IPS-NIHi7 (cell line): ENCODE measurements at regions not wholly inside any gene's neighbourhood (a gene's known extent, or its start where the extent isn't known, plus 50 kb on each side); places are given as distances from the start of the nearest gene placed in this dataset.

ENCODE experiments used
- DNase-seq: peaks from one replicate; pipeline ENCODE4 v3.0.0; 2012; ENCODE audit warnings: mixed read lengths; ENCODE audit errors: extremely low spot score

DNA sequence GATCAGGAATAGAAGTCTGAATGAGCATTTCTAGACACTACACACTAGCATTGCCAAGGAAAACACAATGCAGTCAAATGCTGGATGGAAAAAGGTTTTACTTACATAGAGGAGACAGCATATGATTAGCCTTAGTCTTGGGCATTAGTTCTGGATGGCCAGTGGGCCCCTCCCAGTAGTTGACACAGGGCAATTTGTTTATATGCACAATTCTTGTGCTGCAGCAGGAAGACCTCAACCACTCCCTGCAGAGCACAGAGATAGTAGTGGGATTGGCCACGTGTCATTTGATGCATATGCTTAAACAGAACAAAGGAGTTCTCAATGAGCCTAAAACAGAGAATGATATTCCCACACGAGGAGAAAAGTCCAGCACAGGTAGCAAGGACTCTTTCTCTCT is 1496.2 kb upstream of the CDH6 start:
- no peak for DNase-seq

DNA sequence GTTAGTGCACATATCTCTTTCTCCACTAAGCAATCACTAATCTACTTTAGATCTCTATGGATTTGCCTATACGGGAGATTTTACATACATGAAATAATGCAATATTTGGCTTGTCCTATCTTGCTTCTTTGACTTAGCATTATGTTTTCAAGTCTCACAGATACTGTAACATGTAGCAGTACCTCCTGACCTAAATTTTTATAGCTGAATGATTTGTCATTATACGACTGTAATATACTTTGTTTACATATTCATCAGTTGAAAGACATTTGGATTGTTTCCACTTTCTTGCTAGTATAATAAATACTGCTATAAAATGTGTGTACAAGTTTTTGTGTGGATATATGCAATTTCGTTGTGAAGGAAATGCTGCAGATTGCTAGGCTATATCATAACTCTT is 1520.8 kb upstream of the CDH6 start:
- no peak for DNase-seq

DNA sequence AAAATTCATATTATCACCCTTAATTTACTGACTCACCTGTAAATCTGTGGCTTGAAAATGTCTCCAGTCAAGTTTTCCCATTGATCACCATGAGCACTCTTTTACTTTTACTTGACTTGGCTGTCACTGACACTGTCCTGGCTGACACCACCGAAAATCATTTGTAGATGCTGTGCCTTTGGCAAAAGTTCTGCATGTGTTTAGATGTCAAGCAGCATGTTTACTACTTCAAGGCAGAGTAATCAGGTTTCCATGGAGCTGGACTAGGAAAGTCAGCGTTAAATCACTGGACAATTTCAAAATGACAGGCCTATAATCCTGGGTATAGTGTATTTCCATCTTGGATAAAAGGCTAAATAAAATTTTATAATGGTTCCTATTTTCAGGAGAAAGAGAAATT is 1530.6 kb upstream of the CDH6 start:
- DNase-seq = no peak

DNA sequence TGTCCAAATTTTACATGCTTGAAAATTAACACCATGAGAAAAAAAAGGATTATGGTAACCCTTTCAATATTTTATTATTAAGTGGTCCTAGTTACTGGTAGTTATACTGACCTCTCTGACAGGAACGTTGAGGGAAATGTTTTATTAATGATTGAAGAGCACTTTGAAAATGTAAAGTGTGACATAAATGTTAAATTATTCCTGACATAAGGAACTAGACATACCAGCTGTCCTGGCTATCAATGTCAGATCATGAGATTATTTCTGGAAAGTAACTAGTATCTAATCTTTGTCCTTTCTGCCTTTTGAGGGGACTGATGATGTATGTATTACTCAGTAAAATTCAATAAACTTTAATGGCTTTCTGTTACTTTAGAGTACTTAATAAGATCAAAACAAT is 1538.5 kb upstream of the CDH6 start:
- DNase-seq = no peak

DNA sequence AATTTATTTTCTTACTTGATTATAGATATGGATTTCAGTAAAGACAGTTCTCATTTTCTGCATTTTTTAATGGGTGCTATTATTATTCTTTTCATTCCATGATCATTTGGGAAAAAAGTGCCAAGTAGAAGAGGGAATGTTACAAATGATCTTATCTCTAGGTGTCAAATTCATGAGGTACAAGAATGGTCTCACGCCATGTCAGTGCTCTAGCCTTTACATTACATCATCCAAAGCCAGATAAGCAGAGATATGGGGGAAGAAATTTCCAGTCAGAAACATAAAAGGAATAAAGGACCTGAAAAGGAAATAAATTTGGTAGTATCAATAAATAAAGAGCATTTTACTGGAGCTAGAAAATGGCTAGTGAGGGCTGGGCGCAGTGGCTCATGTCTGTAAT is 1544.2 kb upstream of the CDH6 start:
- DNase-seq = no peak

DNA sequence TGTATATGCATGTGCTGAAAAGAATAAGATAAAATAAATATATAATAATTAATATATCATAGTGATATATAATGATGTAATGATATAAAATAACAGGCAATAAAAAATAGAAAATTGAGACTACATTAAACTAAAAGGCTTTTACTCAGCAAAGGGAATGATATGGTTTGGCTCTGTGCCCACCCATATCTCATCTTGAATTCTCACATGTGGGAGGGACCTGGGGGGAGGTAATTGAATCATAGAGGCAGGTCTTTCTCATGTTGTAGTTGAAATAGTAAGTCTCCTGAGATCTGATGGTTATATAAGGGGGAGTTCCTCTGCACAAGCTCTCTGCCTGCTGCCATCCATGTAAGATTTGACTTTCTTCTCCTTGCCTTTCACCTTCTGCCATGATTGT is 1550.9 kb upstream of the CDH6 start:
- no peak for DNase-seq

DNA sequence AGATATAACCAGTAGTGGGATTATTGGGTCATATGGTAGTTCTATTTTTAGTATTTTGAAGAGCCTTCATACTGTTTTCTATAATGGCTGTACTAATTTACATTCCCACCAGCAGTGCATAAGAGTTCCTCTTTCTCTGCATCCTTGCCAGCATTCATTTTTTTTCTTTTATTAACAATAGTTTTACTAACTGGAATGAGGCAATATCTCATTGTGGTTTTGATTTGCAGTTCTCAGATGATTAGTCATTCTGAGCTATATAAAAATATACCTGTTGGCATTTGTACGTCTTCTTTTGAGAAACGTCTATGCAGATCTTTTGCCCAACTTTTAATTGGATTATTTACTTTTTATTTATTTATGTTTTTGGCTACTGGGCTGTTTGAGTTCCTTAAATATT is 1579.3 kb upstream of the CDH6 start:
- no peak for DNase-seq

DNA sequence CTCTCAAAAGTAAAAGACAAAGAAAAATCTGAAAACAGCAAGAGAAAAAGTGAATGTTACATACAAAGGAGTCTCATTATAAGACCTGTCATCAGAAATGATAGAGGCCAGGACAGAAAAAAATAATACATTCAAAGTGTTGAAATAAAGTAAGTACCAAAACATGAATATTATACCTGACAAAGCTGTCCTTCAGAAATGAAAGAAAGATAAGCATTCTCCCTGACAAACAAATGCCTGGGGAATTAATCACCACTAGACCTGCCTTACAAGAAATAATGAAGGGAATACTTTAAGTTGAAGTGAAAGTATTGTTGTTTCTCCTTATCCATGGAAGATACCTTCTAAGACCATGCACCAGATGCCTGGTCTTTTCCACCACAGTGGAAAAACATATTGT is 1605.2 kb upstream of the CDH6 start:
- no peak for DNase-seq

DNA sequence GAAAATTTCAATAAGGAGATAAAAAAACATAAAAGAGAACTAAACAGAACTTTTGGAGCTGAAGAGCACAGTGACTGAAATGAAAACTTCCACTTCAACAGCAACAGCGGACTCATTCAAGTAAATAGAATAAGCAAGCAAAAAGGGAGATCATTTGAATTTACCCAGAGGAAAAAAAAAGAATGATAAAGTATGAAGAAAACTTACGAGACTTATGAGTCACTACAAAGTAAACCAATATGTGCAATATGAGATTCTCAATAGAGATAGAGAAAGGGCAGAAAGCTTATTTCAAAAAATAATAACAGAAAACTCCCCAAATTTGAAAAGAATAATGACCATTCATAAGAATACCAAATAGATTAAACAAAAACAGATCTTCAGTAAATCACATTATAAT is 1605.7 kb upstream of the CDH6 start:
- DNase-seq = no peak

DNA sequence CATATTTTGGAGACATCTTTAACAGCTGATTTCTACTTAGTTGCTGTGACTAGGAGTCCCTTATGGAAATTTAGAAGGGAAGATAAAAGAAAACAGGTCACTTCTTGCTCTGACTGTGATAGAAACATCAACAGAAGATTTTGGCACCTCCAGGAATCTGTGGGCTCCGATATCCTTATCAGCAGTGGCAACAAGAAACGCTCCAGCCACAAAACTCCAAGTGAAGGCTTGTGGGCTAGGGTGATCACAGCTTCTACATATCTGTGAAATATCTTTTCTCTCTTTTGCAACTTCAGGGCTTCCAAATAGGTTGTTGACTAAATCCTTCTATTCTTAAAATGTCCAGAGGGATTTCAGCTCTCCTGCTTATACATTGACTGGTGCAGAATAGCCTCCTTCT is 1625.5 kb upstream of the CDH6 start:
- no peak for DNase-seq

DNA sequence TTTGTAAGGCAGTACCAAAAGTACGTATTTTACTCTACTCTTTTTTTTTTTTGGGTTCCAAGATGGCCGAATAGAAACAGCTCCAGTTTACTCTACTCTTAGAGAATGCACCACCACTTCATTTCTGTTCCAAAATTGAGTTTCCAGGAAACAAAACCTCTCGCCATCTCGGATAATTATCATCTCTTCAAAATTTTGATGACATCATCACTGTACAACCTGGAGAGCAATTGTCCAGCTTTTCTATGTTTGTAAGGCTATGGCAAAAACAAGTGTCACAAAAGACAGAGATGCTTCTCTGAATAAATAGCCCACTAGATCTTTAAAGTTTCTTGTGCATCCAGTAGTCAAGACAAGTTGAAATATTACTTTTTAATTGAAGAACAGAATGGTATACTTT is 1631.9 kb upstream of the CDH6 start:
- no peak for DNase-seq

DNA sequence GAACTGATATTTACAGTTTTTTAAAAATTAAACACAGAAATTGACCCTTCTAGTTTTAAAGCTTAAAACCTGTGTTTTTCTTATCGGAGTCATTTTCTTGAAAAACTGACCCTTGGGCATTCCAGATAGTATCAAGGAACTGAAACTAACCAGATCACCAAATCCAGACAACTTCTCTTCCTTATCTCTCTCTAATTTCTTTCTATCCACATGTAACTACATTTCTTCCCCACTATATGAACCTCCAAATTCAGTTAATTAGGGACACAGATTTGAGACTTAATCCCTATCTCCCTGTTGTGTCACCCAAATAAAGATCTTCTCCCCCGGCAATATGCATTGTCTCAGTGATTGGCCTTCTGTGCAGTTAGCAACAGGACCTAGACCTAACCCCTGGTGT is 1643.0 kb upstream of the CDH6 start:
- DNase-seq = no peak

DNA sequence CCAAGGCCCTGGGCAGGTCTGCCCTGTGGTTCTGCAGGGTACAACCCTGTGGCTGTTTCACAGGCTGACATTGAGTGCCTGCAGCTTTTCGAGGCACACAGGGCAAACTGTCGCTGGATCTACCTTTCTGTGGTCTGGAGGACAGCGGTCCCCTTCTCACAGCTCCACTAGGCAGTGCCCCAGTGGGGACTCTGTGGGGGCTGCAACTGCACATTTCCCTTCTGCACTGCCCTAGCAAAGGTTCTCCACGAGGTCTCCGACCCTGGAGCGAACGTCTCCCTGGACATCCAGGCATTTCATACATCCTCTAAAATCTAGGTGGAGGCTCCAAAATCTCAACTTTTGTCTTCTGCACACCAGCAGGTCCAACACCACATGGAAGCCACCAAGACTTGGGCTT is 1645.2 kb upstream of the CDH6 start:
- no peak for DNase-seq

DNA sequence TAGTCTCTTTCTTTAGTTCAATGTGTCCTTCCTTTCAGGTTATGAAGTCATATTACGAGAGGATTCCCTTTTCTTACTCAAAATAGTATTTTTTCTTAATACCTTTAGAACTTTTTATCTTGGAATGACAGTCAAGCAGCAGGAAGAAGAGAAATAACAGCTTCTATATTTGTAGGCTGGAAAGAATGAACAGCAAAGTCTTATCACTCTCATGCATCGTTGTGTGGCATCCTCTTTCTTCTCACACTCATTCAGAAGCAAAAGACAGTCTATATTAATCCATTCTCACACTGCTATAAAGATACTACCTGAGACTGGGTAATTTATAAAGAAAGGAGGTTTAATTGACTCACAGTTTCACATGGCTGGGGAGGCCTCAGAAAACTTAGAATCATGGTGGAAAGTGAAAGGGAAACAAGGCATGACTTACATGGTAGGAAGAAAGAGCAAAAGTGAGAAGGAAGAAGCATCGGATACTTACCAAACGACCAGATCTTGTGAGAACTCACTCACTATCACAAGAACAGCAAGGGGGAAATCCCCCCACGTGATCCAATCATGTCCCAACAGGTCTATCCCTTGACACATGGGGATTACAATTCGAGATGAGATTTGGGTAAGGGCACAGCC is 1646.1 kb upstream of the CDH6 start:
- DNase-seq = no peak

DNA sequence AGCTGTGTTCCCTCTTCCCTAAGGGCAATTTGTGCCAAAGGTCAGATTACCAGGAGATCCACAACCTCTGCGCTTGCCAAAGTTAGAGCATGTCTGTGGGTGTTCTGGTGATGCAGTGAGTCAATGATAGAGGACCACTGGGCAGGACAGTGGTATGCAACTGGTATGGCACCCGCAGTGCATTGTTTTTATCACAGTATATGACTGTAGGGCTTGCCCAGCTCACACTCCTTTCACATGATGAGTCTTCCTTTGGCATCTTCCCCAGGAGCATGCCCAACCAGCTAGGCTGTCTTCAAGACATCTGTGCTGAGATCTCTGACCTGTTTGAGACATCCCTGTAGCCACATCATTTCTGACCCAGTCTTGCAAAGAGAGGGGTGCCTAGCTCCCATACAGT is 1650.0 kb upstream of the CDH6 start:
- no peak for DNase-seq

DNA sequence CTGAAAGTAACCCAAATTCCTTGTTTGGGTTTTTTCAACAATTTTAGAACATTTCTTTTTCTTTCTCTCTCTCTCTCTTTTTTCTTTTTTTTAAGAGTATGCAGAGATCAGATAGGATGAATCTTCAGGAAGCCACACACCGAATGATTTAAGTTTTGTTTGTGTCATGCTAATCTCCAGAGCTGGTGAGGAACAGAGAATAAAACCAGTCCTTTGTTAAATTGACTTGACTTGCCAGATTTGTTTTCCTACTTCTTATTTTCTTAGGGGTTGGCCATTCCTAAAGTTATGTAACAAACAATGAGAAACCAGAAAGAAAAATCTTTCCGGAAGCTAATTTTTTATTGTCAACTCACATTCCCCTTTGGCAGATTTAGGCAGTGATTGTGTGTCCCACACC is 1669.3 kb upstream of the CDH6 start:
- DNase-seq = no peak

DNA sequence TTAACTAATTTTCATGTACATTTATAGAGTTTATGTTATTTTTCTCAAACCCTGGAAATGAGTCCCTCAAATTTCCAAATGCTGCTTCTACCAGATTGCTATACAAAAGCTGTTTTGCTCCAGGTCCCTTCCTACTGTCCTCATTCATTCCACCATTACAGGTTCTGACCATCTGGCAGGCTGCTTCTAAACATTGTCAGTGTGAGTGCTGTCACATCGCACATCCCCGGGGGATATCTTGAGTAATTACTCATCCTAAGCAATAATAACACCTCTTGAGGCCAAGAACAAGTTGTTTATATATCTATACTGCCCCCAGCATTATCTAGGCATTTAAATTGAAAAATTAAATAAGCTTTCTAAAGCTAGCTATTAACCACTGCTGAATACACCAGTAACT is 1675.3 kb upstream of the CDH6 start:
- DNase-seq = no peak

DNA sequence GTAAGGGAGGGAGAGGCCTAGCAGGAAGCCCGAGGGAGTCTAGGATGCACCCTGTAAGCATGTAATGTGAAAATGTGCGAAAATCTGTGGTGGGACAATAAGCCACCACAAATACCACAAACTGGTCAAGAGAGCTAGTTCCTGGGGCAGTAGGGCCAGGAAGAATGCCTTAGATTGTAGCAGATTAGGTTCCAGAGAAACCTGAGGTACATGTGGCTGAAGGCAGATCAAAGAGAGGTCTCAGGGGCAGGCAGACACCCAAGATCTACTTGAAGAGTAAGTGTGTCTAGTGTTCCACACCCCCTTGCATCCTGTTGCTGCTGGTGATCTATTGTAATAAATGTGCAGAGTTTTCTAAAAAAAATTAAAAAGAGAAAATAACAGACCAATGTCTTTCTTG is 1677.3 kb upstream of the CDH6 start:
- DNase-seq = no peak

DNA sequence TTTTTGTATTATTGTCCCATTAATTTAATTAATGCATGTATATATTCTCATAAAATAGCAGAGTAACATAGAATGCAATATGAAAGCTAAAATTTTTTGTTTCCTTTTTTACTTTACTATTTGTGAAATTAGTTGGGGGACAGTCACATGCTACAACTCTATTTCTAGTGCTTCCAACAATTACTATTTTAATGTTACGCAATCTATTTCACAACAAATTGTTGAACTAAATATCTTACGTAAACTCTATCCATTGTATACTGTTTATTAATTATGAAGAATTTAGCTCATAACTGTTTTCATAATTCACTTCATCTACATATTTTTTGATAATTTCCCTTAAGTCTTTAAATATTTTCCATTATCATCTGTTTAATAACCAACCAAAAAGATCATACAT is 1685.4 kb upstream of the CDH6 start:
- DNase-seq = no peak

DNA sequence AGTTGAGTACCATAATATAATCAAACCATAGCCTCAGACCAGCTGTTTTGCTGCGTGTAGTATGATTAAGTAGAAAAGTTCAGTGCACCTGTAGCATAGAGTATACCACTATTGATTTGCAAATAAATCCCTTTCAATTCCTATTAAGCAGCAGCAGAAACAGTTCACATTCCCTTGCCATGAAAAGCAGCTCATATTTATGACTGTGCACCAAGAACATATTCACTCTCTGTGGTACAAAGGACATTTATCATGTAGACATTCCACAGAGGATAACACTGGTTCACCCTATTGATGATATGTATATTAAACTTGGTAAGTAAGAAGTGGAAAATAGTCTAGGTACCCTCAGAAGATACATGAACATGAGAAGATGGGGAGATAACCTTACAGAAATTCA is 1689.1 kb upstream of the CDH6 start:
- no peak for DNase-seq

DNA sequence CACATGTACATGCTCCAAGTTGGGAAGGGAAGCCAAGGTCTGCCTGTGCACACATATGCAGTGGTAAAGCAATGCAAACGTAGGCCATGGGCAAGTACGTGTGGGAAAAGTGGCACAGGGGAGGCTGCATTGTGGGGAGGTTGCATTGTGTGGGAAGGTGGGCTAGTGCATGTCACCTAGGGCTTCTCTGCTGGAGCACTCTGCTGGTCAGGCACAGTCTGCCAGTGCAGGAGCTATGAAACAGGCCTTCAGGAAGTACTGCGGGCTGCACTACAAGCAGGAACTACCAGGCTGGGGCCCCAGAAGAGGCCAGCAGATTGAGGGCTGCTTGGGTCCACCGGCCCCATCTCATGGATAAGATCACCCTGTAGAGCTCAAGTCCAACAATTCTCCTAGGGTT is 1694.6 kb upstream of the CDH6 start:
- no peak for DNase-seq

DNA sequence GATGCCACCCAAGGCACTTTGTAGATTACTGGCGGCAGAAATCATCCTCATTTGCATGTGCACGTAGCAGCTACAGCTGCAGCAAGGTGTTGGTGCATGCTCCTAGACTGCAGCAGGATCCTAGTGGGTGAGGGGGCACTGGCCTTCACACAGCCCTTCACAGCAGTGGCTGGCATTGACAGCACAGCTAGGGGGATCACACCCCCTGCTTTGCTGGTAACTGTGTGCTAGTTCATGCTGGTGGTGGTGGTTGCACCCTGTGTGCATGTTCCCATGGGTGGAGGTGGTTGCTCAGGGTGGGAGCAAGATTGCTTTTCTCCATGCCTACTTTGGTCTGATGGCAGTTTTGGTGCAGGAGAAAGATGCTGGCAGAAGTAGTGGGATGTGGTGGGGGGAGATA is 1695.1 kb upstream of the CDH6 start:
- DNase-seq = no peak

DNA sequence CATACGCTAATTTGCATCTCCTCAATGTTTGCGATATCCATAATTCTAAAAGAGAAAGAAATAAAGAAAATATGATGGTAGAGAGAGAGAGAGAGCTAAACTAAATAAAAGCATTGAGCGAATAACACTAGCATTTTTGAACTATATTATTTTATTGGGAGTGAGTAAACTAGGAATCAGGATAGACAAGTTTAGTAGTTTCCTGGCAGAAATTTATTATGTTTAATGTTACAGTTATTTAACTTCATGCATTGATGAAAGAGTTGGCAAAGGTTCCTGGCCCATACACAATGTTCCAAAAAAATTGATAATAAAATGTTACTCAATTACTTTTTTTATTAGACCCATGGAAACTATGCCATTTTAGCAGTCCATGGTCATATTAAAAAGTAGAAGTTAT is 1708.2 kb upstream of the CDH6 start:
- no peak for DNase-seq

DNA sequence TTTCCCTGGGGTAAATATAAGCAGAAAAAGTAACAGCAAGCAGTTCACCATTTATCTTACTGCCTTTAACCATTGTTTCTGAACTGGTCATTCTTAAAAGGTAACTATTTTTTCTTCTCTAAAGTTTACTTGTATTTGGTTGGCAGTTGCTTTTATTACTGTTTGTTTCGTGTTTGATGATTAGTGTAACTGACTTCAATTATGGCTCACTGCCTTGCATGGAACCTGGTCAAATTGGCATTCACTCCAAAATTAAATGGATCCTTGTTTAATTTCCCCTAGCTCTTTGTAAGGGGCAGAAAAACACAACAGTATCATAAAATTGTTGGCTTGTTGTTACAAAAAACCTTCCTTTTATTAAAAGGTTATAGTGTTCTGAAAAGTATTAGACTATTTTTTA is 1723.9 kb upstream of the CDH6 start:
- no peak for DNase-seq

DNA sequence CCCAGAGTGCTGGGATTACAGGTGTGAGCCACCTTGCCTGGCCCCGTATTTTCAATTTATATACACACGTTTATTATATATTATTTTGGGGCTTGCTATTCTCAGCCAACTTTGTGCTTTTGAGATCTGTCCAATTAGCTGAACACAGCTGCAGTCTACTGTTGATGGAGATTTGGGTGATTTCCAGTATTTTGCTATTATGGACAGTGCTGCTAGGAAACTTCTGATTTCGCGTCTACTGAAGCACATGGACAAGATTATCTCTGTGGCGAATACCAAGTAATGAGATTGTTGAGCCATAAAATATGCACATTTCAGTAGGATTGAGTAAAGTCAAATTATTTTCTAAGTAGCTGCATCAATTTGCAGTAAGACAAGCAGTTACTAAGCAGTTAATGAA is 1731.2 kb upstream of the CDH6 start:
- no peak for DNase-seq
